Germinal center (tissue), 1 donor: ENCODE measurements at regions not wholly inside any gene's neighbourhood (a gene's known extent, or its start where the extent isn't known, plus 50 kb on each side); places are given as distances from the start of the nearest gene placed in this dataset.
"Not testable (repeated sequence)": the region's sequence is repeated elsewhere in the genome, so short reads cannot be mapped to it uniquely, and the experiment has no call there.

Source experiments
- DNase-seq: peaks from one replicate; pipeline ENCODE4 v3.0.0; 2012; ENCODE audit warnings: mixed read lengths, low spot score

- no peak for DNase-seq
These were observed 104.4 kb downstream of the KLF5 start for GRCh38 chr13:73162912-73163911.

- not testable (repeated sequence) for DNase-seq
These were observed 101.7 kb downstream of the KLF5 start for GRCh38 chr13:73160371-73161031.

DNA sequence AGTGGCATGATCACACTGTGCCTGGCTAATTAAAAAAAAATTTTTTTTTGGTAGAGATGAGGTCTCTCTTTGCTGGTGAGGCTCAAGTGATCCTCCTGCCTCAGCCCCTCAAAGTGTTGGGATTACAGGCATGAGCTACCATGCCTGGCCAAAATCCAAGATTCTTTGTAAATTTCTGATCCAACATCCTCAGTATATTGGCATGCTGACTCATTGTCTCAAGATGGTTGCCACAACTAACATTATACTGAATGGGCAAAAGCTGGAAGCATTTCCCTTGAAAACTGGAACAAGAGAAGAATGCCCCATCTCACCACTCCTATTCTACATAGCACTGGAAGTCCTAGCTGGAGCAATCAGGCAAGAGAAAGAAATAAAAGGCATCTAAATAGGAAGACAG is 100.0 kb downstream of the KLF5 start:
- no peak for DNase-seq

DNA sequence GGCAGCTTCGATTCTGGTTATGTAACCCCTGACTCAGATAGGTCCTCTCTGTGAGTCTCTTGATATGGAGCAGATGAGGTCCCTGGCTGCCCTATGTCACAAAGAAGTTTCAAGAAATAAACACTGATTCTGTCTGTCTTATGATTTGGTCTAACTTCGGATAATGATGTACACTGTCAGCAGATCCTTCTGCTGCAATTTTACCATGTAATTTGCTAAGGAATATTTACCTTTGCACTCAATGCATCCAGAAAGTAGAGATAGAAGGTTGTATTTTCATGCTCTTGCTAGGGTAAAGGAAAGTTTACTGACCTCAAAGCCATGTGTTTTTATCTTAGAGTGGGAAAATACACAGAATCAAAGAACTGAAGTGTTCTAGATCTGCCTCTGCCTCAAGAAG is 98.2 kb downstream of the KLF5 start:
- DNase-seq, result no peak

DNA sequence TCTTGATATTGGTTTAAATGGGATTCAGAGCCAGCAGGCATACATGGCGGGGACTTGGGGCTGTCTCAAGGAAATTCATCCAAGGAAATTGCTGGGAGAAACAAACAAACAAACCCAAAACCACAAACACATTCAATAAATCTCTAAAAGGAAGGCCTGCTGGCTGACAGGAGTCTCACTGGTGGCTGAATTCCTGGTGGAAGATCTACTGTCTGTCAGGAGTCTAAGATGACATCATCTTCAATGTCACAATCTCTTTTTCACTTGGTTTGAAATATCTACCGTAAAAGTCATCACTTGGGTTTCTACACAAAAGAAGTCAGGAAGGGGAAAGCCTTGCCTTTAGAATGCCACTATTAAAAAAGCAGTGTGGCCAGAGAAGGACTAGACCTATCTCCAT is 87.9 kb downstream of the KLF5 start:
- no peak for DNase-seq

DNA sequence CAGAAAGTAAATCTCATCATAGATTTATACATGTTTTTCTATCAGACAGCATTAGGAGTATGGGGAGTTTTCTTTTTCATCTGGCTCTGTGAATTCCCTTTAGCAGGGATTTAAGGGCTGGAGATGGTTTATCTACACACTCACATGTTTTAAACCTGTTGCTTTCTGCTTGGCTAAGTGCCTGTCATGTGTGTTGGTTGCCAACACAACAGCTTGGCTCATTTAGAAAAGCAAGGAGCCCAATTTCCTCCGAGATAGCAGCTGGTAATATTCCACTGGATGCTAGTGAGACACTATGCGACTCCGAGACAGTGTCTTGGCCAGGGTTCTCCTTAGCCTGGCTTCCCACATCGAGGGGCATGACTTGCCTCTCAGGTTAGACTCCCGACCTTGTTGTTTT is 83.3 kb downstream of the KLF5 start:
- DNase-seq, result no peak

DNA sequence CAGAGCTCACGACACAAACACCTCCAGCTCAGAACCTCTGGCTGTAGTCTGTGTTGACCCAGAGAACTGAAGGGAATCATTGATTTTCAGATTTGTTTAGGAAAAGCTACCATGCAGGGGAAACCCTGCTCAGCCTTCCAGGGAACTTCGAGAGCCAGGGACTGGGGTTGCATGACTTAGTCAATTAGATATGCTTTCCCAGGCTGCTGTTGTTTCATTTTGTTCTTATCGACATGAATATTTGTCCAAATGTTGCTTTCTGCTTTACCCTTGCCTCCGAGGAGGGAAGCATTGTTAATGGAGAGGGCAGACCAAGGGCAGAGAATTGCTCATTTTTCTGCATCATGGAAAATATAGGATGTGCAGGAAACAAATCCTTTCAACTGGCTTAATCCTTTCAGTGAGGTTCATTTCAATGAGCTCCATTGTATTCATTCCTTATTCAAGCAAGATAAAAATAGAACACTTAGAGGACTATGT is 82.5 kb downstream of the KLF5 start:
- DNase-seq, result no peak

DNA sequence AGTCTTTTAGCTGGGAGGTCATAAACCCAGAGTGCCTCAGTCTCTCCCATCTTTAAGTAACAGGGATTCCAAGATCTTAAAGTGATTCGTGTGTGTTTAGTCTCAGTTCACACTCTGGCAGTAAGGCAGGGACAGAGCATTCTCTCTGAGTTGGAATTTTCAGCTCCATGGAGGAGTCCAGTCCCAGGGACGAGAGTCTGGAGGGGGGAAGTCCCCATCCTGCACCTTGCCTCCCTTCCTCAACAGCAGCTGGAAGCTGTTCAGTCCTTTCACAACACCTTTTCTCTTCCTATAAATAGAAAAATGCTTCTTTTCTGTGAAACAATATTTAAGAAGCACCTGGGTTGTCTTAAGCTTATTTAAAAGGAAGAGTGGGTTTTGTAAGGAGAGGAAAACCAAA is 82.0 kb downstream of the KLF5 start:
- DNase-seq, result no peak

DNA sequence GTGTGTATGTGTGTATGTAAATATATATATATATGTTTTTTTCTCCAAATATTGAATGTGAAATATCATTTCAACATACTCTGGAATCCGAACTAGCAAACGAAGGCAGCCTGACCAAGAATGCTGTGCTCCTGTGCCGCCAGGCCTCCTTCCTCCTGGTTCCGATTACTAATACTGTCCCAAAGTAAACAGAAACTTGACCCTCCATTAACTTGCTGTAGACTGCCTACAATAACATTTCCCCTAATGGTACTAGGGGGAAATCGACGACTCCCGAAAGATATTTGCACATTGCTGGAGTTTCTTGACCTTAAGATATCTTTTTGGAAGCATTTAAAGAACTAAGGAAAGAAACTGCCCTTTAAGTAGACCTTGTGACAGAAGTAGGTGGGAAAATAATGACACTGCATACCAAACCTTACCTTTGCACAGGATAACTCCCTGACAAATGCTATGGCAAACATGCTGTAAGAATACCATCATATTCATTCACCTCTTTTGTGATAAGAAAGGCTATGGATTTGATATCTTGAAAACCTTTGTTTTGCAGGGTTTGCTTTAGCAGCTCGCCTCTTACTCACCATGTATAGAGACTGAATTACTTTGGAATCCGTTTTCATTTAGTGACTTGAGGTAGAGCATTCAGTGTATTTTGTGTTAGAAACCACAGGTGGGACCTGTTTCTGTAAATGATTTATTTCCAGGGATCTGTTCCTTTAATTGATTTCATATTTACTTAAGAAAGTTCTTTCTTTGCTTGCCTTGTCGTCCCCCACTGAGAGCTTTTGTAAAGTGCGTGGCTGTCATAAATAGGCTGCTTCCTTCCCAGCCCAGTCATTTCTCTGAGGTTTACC is 80.1 kb downstream of the KLF5 start:
- no peak for DNase-seq

- no peak for DNase-seq
These were observed 79.5 kb downstream of the KLF5 start for GRCh38 chr13:73138276-73138637.

- DNase-seq, result no peak
These were observed 78.0 kb downstream of the KLF5 start for GRCh38 chr13:73136776-73137175.

DNA sequence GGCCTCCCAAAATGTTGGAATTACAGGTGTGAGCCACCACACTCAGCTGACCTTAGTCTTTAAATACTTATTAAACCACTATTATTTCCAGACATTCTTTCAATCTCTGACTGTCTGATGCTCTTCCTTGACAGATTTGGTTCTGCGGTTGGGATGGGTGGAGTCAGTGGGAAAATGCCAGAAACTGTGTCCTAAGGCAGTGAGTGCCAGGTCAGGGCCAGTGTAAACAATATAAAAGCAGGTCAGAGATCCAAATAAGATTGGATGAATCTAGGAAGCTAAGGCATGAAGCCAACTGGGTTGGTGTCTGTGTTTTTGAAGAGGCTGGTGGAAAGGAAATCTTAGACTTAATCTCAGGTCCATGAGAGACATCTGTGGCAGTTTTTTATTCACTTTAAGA is 74.7 kb downstream of the KLF5 start:
- DNase-seq, result no peak

GRCh38 chr13:73131247-73131646 is 72.4 kb downstream of the KLF5 start:
- no peak for DNase-seq

DNA sequence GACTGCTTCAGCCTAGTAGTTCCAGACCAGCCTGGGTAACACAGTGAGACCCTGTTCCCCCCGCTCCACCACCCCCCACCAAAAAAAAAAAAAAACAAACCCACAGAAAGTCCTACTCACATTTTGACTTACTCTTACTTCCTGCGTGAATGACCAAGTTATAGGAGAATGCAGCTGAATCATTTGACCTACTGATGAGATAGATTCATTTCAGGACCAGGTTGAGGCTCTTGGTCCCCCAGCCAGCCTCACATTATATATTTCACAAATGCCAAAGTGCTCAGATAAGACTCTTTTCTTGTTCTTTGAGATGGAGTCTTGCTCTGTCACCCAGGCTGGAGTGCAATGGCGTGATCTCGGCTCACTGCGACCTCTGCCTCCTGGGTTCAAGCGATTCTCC is 70.2 kb downstream of the KLF5 start:
- no peak for DNase-seq
